ENCODE measurements at regions not wholly inside any gene's neighbourhood (a gene's known extent, or its start where the extent isn't known, plus 50 kb on each side); places are given as distances from the start of the nearest gene placed in this dataset.

- H3K9me3 ChIP-seq = no peaks in the 10 kb centered on the region
- no peak overlapping the region for H3K27ac ChIP-seq
- H3K27me3 ChIP-seq = no peaks in the 10 kb centered on the region
- 78 to 93% methylated on average over 1 of the region's 1 CpG for WGBS, 2 donors
- DNase-seq (no peak), FAIRE-seq (no peak), ATAC-seq (no peak)
- intact Hi-C loops (cut with DNase I) = no loop called here
- no peaks in the 10 kb centered on the region for H3K4me1 ChIP-seq
- H3K4me3 ChIP-seq = no peak overlapping the region
- no peaks in the 10 kb centered on the region for H3K36me3 ChIP-seq
- TF ChIP-seq CTCF (IDR thresholded peaks at IDR 0.05) = no peak
Measured at GRCh38 chr16:74094962-74095361, 201.7 kb upstream of the PSMD7 start.

- DNase-seq (no peak), FAIRE-seq (no peak), ATAC-seq (no peak)
- Histone ChIP-seq H3K9me3 (no peaks in the 10 kb centered on the region), H3K27ac (no peak overlapping the region), H3K36me3 (no peaks in the 10 kb centered on the region), H3K4me3 (no peak overlapping the region), H3K4me1 (no peaks in the 10 kb centered on the region), H3K27me3 (no peaks in the 10 kb centered on the region)
- intact Hi-C loops (cut with DNase I) = no loop called here
- WGBS, 2 donors = 85 to 88% methylated on average over 4 of the region's 4 CpGs
- TF ChIP-seq CTCF (IDR thresholded peaks at IDR 0.05) = no peak
Measured at GRCh38 chr16:74094514-74094913, 202.1 kb upstream of the PSMD7 start.

- no peak overlapping the region for H3K27ac ChIP-seq
- no peak for FAIRE-seq
- TF ChIP-seq CTCF (IDR thresholded peaks at IDR 0.05) = no peak
- no peak overlapping the region for H3K4me3 ChIP-seq
- H3K36me3 ChIP-seq = no peaks in the 10 kb centered on the region
- ATAC-seq = no peak
- H3K9me3 ChIP-seq = no peaks in the 10 kb centered on the region
- DNase-seq = no peak
- 87 to 95% methylated on average over 4 of the region's 4 CpGs for whole genome bisulfite sequencing, 2 donors
- no peaks in the 10 kb centered on the region for H3K27me3 ChIP-seq
- H3K4me1 ChIP-seq = no peaks in the 10 kb centered on the region
- intact Hi-C loops (cut with DNase I) = no loop called here
Measured at GRCh38 chr16:74092336-74092735, 204.3 kb upstream of the PSMD7 start.

- Histone ChIP-seq H3K9me3 (no peaks in the 10 kb centered on the region), H3K4me1 (no peaks in the 10 kb centered on the region), H3K27me3 (no peaks in the 10 kb centered on the region), H3K27ac (no peak overlapping the region), H3K36me3 (no peaks in the 10 kb centered on the region), H3K4me3 (no peak overlapping the region)
- FAIRE-seq (no peak), ATAC-seq (no peak), DNase-seq (no peak)
- intact Hi-C loops (cut with DNase I) = no loop called here
- 72 to 74% methylated on average over 4 of the region's 4 CpGs for WGBS, 2 donors
- TF ChIP-seq CTCF (IDR thresholded peaks at IDR 0.05) = no peak
Measured at GRCh38 chr16:74090871-74091270, 205.7 kb upstream of the PSMD7 start.

- H3K9me3 ChIP-seq = no peaks in the 10 kb centered on the region
- 20 to 28% methylated on average over 3 of the region's 3 CpGs for WGBS, 2 donors
- no peak for TF ChIP-seq CTCF (IDR thresholded peaks at IDR 0.05)
- intact Hi-C loops (cut with DNase I) = no loop called here
- H3K4me3 ChIP-seq = no peak overlapping the region
- DNase-seq (no peak), ATAC-seq (peak; percentile 56 to 90 (median 73)), FAIRE-seq (no peak)
- H3K36me3 ChIP-seq = no peaks in the 10 kb centered on the region
- peaks cover 4 to 12% (median 7%) of the 10 kb centered on the region in 3 donors for H3K4me1 ChIP-seq
- H3K27me3 ChIP-seq = no peaks in the 10 kb centered on the region
- H3K27ac ChIP-seq = peak overlapping the region in 1 of 4 donors; percentile 22
Measured at GRCh38 chr16:74083541-74083940, 213.1 kb upstream of the PSMD7 start.
